GM13976 (cell line): ENCODE measurements at regions not wholly inside any gene's neighbourhood (a gene's known extent, or its start where the extent isn't known, plus 50 kb on each side); places are given as distances from the start of the nearest gene placed in this dataset.
"Not testable (repeated sequence)": the region's sequence is repeated elsewhere in the genome, so short reads cannot be mapped to it uniquely, and the experiment has no call there.

Experiments
- DNase-seq: peaks from one replicate; pipeline ENCODE4 v3.0.0; 2012; ENCODE audit warnings: low spot score
- CTCF ChIP-seq: IDR thresholded peaks from 2 replicates; pipeline ENCODE4 v1.5.1; 2012; ENCODE audit warnings: borderline replicate concordance, mild to moderate bottlenecking; ENCODE audit not compliant: insufficient read depth; ENCODE audit errors: extremely low read depth, missing control alignments, control extremely low read depth
- in situ Hi-C: fragments of 300-500 bp; cut with MboI; formaldehyde crosslinking; loops from one replicate; pipeline ENCODE4 v1.12.0; 2022; ENCODE audit warnings: low sequenced_read_pairs, mixed read lengths, inconsistent platforms; ENCODE audit not compliant: unreplicated experiment

- DNase-seq = no peak
- no peak for TF ChIP-seq CTCF
- in situ Hi-C loops = no loop called here
Measured at GRCh38 chr10:29862923-29863614, 196.3 kb downstream of the JCAD start.

GRCh38 chr10:29861811-29862505, 197.4 kb downstream of the JCAD start:
- DNase-seq = no peak
- in situ Hi-C loops = no loop called here
- no peak for TF ChIP-seq CTCF

- DNase-seq, in situ Hi-C loops: not testable (repeated sequence)
Measured at GRCh38 chr10:29861231-29861630, 198.2 kb downstream of the JCAD start.

- no peak for DNase-seq
- in situ Hi-C loops = no loop called here
- TF ChIP-seq CTCF = no peak
Measured at GRCh38 chr10:29860166-29860565, 199.2 kb downstream of the JCAD start.

- TF ChIP-seq CTCF = no peak
- in situ Hi-C loops = no loop called here
- DNase-seq = no peak
Measured at GRCh38 chr10:29859521-29860130, 199.8 kb downstream of the JCAD start.

- TF ChIP-seq CTCF = no peak
- in situ Hi-C loops = no loop called here
Measured at GRCh38 chr10:29858702-29859267, 200.6 kb downstream of the JCAD start.

GRCh38 chr10:29857843-29858701, 201.3 kb downstream of the JCAD start:
- TF ChIP-seq CTCF = no peak
- DNase-seq = no peak
- in situ Hi-C loops = no loop called here

More at GRCh38 chr10:29858702-29859267, 200.6 kb downstream of the JCAD start:
- no peak for DNase-seq
